Stimulated activated CD8-positive, alpha-beta memory T cell treated with anti-CD3 and anti-CD28 coated beads, Interleukin-15, amount 100 ng/mL, for 4 hours (primary cell): ENCODE measurements at regions not wholly inside any gene's neighbourhood (a gene's known extent, or its start where the extent isn't known, plus 50 kb on each side); places are given as distances from the start of the nearest gene placed in this dataset.

Experiments
- DNase-seq, 2 donors: peaks; one replicate each; pipeline ENCODE4 v3.0.0-alpha.2; 2020; ENCODE audit warnings: low read depth in 2 of 2

DNA sequence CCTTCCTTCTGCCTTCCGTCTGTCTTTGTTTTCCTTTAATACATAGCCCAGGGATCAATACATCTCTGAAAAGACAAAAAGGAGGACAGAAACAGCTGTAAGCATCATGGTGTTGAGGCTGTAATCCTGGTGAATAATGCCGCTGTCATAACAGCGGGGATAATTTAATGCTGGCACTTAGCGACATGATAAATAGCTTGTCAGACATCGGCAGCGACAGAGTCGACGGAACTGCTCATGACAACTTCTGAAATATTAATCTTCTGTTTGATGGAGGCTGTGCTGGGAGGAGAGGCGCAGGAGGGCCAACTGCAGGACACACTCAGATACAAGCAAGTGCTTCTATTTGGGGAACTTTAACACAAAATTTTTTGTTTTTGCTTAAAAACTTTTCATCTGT is 602.2 kb downstream of the GALR1 start:
- no peak for DNase-seq

DNA sequence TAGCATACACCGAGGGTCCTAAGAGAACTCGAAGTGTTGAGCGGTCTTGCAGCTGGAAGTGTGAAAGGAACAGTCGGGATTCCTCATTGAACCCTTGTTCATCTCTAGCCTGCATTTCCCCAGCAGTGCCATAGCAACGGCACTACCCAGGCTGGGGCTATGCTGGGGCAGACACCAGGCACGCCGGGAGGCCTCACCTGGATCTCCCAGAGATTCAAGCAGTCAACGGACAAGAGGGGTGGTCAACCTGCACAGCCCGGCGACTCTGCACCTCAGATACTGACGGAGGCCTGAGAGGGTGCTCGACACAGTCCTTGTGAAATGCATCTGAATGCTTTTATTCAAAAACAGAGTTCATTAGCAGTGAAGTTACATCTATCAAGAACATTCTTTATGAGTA is 604.2 kb downstream of the GALR1 start:
- DNase-seq, result no peak

DNA sequence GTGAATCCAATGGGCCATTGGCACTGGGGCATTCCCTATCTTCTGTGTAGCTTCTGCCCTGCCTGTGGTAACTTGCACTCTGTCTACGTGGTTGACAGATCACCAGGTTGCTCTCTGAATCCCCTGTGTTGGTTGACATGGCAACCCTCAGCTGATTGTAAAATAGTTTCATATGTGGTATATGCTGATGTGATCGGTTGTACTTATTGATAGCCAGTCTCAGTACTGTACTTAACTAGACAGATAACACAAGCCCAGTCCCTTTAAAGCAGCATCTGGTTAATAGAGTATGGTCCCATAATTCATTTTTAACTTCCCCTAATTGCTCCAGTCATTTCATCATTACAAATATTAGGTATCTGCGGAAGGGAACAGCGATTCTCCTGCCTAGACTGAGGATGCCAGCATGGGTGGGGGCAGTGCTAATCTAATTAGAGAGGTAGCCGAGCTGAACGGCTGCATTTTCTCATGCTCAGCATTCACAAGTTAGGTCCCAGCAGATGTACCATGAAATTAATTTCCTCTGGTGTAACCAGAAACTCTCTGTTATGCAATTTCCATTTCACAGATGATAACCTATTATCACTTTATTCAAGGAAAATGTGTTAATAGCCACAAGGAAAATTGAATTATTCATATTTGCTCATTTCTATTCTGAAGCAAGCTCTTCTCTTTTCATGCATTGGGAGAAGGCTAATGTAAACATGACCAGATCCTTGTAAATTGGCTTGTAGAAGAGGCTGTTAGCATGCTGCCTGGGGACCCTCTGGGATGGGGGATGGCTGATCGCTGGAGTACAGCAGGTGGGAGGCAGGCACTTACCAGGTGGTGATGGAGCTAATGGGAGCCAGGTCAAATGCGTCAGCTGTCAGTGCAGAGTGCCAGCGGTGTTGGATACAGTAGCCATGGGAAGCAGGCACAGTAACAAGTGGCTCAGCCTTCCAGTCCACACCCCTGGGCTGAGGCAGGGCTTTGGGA is 608.3 kb downstream of the GALR1 start:
- DNase-seq, result no peak

DNA sequence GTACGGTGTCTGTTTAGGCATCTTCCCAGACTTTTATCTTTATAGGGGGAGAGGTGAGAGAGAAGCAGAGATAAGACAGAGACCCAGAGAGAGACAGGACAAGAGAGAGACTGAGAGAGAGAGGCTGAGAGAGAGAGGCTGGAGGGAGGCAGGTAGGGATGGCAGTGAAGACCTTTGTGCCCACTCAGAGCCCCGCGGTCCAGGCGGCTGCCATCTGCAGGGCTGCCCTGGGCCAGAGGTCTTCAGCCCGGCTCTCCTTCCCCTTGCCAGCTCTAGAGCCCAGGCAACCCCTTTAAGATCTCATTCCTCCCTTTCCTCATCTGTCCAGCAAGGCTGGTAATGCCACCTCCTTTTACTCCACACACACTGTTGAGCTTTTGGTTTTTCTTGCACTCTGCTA is 610.0 kb downstream of the GALR1 start:
- no peak for DNase-seq

DNA sequence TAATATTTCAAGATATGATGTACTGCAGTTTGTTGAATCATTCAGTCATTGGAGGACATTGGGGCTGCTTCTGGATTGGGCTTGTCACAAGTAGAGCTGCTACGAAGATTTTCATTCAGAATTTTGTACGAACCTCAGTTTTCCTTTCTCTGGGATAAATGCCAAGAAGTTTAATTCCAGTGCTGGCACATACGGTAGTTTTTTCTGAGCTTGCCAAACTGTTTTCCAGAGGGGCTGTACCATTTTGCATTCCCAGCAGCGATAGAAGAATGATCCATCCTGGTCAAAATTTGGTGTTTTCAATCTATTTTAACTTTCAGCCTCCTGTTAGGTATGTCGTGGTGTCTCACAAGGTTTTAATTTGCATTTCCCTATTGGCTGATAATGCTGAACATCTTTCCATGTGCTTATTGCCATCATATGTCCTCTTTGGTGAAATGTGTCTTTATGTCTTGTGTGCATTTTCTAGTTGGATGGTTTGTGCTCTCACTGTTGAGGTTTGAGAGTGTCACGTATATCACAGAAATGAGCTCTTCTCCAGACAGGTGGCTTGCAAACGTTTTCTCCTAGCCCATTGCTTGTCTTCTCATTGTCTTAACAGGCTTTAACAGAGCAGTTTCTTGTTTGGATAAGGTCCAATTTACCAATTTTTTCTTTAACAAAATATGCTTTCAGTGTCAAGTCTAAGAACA is 612.6 kb downstream of the GALR1 start:
- DNase-seq, result no peak

DNA sequence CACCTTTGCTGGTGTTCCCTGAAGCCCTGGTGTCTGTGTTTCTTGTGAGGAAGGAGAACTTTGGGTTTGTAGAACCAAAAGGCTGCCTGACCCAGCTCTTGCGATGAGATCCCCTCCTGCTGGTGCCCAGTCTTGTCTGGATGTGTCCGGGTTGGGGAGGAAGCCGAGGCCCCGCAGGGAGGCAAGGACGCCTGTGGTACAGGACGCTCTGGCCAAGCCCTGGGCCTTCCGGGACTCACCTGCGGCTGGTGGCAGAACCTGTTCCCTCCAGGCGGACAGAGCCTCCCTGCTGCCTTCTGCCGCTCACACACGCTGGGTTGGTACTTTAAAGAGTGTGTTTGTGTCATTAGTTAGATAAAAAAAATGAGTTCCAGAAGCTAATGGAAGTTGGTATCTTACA is 616.2 kb downstream of the GALR1 start:
- DNase-seq, result no peak

DNA sequence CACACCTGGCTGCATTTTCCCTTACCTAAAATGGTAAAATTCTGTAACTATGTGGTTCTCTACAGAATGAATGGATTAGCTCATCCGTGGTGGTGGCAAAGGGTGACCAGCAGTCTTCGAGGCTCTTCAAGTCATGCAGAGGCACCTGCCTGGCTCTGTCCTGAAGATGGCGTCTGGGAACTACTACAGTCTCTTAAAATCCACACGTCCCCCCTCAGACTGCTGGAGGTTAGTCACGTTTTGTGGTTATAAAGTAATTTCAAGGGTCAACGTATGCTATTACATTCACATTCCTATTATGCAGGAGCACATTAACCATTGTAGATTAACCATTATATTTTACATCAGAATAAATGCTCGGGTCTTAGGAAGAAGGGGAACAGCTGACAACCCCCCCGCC is 616.7 kb downstream of the GALR1 start:
- DNase-seq, result no peak

DNA sequence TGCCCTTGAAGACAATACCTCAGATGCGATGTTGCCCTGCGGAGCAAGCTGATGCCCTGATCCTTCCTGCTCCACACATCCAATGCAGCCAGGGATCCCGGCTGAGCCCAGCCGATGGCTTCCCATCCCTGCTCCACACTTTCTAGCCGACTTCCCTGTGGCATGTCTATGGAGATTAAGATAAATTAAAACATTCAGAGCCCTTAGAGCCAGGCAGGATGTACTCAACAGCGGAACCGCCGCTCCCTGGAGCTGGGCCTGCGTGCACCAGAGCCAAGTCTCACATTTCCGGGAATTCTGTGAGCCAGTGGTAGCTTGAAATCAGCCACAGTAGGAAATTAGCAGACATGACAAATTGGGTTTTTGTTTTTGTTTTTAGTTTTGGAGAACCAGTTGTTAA is 620.6 kb downstream of the GALR1 start:
- DNase-seq, result no peak

DNA sequence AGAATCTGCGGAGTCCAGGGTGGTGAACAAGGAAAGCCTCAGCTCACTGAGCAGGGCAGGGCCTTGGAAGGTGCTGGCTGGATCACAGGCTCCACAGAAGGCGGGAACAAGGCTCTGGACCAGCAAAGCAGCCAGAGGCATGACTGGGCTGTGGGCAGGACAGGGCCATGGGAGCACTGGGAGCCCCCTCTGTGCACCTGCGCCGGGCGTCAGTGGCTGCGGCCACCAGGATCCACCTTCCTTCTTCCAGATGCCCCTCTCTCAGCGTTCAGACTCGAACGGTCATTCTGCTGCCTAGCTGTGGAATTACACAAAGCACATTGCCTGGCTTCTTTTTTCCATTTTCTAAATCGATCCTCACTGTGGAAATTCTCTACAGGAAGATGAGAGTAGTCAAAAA is 621.2 kb downstream of the GALR1 start:
- no peak for DNase-seq

DNA sequence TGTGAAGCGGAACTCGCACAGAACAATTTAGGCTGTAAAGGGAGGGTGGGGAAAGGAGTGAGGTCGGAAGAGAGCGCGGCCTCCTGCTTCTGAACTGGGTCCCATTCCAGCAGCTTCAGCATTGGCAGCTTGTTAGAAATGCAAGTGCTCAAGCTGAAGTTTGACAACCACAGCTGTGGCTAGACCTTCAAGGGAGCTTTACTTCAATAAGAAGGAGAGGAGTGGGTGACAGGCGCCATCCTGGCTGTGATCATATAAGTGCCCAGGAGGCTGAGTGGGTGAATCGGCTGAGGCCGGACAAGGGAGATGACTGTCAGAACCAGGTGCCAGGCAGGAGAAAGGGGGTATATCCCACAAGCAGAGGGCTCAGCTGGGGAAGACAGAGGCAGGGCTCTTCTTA is 622.5 kb downstream of the GALR1 start:
- DNase-seq, result no peak

DNA sequence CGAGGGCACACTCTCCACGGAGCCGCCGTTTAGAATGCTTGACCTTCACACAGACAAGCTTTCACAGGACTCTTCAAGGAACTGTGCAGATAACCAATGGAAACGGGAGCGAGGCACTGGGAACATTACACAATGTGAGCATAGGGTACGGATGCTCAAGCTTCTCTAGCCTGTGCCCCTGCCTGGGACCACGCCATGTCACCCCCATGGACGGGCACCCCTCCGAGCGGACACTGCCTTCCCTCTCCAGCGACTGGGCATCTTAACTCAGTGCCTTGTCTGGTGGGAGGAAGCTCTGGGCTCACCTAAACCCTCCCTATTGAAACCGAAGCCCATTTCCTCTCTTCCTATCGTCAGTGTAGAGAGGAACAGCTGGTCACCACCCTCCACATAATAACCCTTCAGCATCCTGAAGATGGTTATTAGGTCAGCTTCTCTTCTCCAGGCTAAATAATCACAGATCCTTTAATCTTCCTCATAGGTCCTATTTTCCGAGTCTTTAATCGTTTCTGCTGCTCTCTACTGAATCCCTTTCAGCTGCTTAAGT is 626.7 kb downstream of the GALR1 start:
- DNase-seq, result no peak

DNA sequence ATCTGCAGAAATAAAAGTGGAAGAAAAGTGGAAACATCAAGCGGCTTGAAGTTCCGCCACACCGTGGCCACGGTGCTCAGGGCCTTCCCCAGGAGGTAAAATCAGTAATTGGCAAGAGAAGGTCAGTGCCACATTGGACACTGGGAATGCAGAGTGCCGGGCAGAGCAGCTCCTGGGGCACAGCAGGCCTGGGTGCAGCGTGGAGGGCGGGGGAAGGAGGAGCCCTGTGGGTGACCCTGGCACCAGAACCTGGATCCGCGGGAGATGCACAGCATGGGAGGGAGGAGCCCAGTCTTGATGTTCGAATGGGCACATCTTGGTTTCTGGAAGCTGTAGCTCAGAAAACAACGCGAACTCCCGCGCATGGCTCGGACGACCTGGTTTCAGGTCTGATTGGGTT is 630.2 kb downstream of the GALR1 start:
- no peak for DNase-seq

DNA sequence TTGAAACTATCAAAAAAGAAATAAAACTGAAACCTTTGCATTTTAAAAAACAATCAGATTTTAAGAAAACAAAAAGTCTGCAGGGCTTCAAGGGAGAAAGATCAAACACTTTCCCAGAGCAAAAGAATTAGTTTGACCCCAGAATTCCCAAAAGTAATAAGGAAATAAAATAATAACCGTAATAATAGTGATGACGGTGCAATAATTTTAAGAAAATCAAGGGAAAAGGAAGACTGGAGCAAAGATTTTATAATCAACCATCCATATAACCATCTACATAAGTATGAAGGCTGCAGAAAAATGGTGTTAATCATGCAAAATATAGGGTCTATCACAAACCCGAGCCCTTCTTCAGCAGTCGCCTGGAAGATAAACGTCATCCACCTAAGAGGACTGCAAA is 634.8 kb downstream of the GALR1 start:
- DNase-seq, result no peak

DNA sequence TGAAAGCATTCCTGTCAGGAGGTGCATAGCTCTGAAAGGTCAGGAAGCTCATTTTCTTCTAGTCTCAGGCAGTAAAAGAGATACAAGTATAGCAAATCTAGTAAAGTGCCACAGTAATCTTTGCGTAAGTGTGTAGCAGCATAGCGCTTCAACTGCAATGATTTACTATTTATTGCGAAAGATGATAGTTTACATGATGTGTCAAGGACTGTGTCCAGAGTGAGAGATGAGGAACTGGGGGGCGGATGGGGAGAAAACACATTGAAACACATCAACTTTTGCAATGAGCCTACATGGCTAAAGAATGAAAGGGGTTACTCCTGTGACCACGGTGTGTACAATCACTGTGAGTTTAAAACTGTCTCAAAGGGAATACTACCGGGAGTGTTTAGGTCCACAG is 644.4 kb downstream of the GALR1 start:
- DNase-seq, result no peak

DNA sequence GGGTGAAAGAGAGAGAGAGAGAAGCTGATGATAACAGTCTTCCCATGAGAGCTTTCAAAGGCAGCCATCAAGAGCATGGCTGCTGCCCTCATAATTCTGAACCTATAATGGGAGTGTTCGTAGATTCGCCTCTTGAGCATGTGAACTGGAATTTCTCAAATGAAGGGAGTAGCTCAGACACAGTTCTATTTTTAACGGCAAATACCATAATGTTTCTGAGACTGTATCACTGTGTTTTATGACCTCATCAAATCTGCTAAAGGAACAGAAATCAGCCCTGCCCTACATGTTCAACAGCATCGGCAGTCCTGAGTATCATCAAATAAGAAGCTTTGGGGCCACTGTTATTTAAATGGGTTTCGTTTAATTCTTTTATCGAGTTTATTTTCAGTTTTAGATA is 645.6 kb downstream of the GALR1 start:
- DNase-seq, result no peak

DNA sequence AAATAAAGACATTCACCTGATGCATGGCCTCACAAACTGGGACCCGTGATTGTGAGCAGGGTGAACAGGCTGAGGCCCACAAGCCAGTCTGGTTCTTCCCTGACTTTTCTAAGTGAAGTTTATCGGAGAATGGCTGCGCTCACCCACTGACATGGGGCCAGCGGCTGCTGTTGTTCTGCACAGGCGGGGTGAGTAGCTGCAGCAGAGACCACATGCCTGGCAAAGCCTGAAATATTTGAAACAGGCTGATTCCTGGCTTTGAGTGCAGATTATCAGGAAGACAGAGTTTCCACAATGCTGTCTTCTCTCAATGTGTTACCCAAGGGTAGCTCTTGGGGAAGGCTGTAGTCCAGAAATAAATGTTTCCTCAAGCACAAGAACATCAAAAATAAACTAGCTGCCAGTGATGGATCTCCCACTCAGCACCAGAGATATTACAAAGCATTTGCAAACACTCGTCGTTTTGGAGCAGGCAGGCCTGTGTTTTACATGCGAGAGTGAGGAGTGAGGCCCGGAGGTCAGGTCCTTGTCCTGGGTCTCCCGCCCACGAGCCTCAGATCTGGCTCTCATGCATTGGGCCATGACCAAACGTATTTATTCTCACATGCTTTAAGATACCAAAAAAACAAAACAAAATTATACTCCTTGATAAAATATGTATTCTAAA is 647.1 kb downstream of the GALR1 start:
- DNase-seq, result no peak

DNA sequence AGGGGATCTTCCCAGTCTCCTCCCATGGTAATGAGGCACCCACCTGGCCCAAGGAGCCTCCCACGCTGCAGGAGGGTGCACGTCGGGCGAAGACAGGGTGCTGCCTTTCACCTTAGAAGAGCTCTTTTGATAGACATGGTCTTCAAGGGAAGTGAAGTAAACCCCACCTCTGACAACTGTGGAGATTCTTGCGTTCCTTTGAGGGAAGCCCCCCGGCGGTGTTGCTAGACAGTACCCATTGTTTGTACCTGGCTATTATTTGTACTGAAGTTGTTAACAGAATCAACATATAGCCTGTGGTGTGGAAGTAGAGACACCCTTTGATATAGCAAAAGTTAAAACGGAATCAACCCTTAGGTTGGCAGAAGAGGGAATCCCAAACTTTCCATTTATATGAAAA is 648.0 kb downstream of the GALR1 start:
- DNase-seq, result no peak

DNA sequence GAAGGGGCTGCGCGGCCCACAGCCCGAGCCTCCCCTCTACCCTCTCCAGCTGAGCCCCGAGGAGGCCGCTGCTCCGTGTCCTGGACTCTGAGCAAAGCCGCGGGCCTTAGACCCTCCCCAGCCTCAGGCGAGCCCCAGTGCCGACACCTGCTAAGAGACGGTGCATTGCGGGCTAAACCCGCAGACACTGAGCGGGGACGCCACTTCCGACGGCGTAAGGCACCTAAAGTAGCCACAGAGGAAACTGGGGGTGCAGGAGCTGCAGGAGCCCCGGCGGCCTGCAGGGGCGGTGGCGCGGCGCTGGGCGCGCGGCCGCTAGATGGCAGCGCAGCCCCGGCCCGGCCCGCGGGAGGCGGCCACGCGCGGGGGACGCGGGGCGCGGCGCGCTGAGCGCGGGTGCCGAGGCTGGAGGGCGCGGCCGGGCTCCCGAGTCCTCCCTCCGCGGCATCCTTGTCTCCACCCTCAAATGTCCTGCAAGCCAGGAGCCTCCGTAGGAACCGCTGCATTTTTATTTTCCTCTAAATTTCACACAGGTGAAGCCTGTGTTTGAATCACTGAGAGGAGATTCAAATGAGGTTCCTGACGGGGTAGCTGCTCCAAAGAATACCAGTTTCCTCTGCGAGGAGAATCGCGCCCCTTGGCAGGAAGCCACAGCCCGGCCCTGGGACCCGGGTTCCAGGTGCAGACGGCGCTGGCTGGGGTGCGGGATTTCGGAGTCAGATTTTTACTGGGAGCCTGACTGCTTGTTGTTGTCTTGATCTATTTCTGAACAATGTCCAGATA is 650.5 kb downstream of the GALR1 start:
- peak in 1 of 2 donors; percentile 10 for DNase-seq

DNA sequence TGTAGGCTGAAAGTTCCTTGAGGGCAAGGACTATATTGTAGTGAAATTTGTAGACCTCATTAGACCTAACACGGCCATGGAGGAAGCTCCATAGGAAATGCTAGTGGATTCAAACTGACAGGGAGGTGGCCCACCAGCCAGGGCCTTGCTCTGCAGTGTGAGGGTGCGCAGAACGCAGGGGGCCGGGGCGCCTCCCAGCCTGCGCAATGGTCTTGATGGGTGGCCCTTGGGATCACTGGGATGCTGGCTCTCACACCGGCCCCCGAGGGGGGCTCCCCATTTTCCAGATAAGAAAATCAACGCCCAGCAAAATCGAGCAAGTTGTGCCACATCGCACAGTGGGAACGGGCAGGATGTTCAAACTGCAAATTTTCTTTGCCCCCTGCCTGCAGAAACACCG is 655.4 kb downstream of the GALR1 start:
- no peak for DNase-seq

DNA sequence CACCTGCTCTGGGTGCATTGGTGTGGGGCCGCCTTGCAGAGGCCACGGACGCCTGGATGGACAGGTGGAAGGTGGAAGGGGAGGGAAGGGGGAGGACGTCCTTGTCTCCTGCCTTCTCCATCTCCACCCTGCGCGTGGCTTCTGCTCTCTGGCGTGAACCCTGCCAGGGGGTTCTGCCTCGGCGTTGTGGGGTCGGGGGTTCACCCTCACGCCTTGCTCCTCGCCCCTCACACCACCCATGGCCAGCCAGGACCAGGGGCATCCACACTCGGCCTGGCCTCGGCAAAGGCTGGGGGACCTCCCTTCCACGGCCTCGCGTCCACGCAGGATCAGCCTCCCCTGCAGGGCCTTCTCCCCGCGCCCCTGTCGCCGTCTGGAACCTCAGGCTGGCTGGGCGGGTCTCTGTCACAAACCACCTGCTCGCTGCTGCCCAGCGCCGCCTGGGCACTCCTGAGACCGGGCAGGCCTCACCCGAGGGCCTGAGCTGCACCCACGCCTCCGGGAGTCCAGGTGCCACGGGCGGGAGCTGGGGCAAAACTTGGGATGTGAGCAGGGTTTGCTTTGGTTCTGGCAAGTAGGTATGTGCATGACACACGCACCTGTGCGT is 655.9 kb downstream of the GALR1 start:
- DNase-seq, result no peak
